K562 (cell line): ENCODE measurements at regions not wholly inside any gene's neighbourhood (a gene's known extent, or its start where the extent isn't known, plus 50 kb on each side); places are given as distances from the start of the nearest gene placed in this dataset.

Source experiments
- ATAC-seq: fragments of 200-7000 bp; cut with Tn5 transposase; 3 replicates; pipeline ENCODE4 v1.9.1; 2020; ENCODE audit warnings: moderate library complexity
- BruUV-seq: library from RNA; stranded (reverse); fragments of 400-500 nt; replicated peaks from 2 replicates; lab custom pipeline; 2021; lab: Mats Ljungman, UMichigan
- CTCF ChIA-PET: fragments of 300-600 bp; formaldehyde crosslinking; extraction: SDS; loops from one replicate; lab custom pipeline; 2021; ENCODE audit warnings: low intra/inter-chr PET ratio; lab: Yijun Ruan, JAX
- POLR2A ChIA-PET: fragments of 300-600, 350-650 bp; sonication (Branson Sonifier 250); formaldehyde crosslinking; extraction: SDS; loops from one replicate; lab custom pipeline; 2021; ENCODE audit warnings: antibody characterized with exemption, inconsistent platforms; lab: Yijun Ruan, JAX
- DNase-seq, 4 experiments: peaks; one replicate each; pipeline versions ENCODE4 v3.0.0 to v3.0.0-alpha.2; 2011 to 2018; ENCODE audit warnings: low spot score in 3 of 4, mixed read lengths in 3 of 4; ENCODE audit errors: extremely low read depth in 1 of 4
- FAIRE-seq: peaks from 2 replicates; lab custom pipeline; 2011; peaks lifted over from hg19 to GRCh38; lab: Jason Lieb, UNC
- H2AFZ ChIP-seq: 2 replicates; pipeline ENCODE4 v1.6.0; 2011; ENCODE audit warnings: low read depth, low read length, control low read depth, inconsistent platforms
- H3K27ac ChIP-seq: fragments of 200-600 bp; 3 replicates; pipeline ENCODE4 v1.8.0; 2011; ENCODE audit warnings: low read depth, mild to moderate bottlenecking, control low read depth, inconsistent platforms, low read length, moderate library complexity, mixed read lengths; ENCODE audit errors: extremely low read depth
- H3K27me3 ChIP-seq, 2 experiments: fragments of 300-600 bp in 1 of 2; 2 replicates in 1 of 2; 3 replicates in 1 of 2; pipeline versions ENCODE4 v1.6.0 to v1.8.0; 2011; ENCODE audit warnings: inconsistent platforms in 2 of 2, low read length in 2 of 2, mild to moderate bottlenecking in 1 of 2, mixed read lengths in 1 of 2, moderate library complexity in 1 of 2; ENCODE audit not compliant: control insufficient read depth in 2 of 2, insufficient read depth in 2 of 2
- H3K36me3 ChIP-seq: fragments of 300-600 bp; 3 replicates; pipeline ENCODE4 v1.8.0; 2011; ENCODE audit warnings: mild to moderate bottlenecking, low read length, inconsistent platforms; ENCODE audit not compliant: control insufficient read depth, insufficient read depth
- H3K4me1 ChIP-seq, 2 experiments: fragments of 200-600 bp in 1 of 2; replicated peaks in 1 of 2; 2 replicates in 1 of 2; 3 replicates in 1 of 2; pipeline versions ENCODE4 v1.5.1 to v1.8.0; 2011; ENCODE audit warnings: inconsistent platforms in 2 of 2, low read length in 2 of 2, mild to moderate bottlenecking in 1 of 2, mixed read lengths in 1 of 2, moderate library complexity in 1 of 2; ENCODE audit not compliant: control insufficient read depth in 2 of 2, insufficient read depth in 2 of 2
- H3K4me2 ChIP-seq: 2 replicates; pipeline ENCODE4 v1.6.1; 2011; ENCODE audit warnings: low read length, control low read depth, inconsistent platforms, mixed read lengths; ENCODE audit not compliant: insufficient read depth
- H3K4me3 ChIP-seq: fragments of 200-600 bp; sonication (generic), shearing (Covaris generic); 2 replicates; pipeline ENCODE4 v1.5.1; 2016; ENCODE audit warnings: control low read depth, inconsistent platforms
- H3K79me2 ChIP-seq: fragments of 200-600 bp; 3 replicates; pipeline ENCODE4 v1.8.0; 2011; ENCODE audit warnings: low read length, inconsistent platforms; ENCODE audit not compliant: control insufficient read depth, insufficient read depth
- H3K9ac ChIP-seq, 2 experiments: 2 replicates each; pipeline versions ENCODE4 v1.6.0 to v1.6.1; 2011; ENCODE audit warnings: low read depth in 2 of 2, low read length in 2 of 2, control low read depth in 1 of 2, inconsistent platforms in 1 of 2, mild to moderate bottlenecking in 1 of 2, mixed read lengths in 1 of 2; ENCODE audit not compliant: insufficient read depth in 1 of 2
- H3K9me1 ChIP-seq: one replicate; pipeline ENCODE4 v1.6.0; 2011; ENCODE audit warnings: inconsistent platforms, mild to moderate bottlenecking, low read length, moderate library complexity; ENCODE audit not compliant: control insufficient read depth, insufficient read depth
- H3K9me3 ChIP-seq: replicated peaks from 2 replicates; pipeline ENCODE4 v1.5.1; 2011; ENCODE audit warnings: low read depth, low read length, inconsistent platforms; ENCODE audit not compliant: control insufficient read depth, insufficient read depth
- H4K20me1 ChIP-seq: replicated peaks from 2 replicates; pipeline ENCODE4 v1.6.1; 2011; ENCODE audit warnings: low read length, inconsistent platforms, mixed read lengths; ENCODE audit not compliant: control insufficient read depth, insufficient read depth
- ESRRB ChIP-seq: fragments of 250-450 bp; sonication (Bioruptor Pico); IDR thresholded peaks from 2 replicates; pipeline ENCODE4 v1.5.0; 2020; ENCODE audit warnings: mild to moderate bottlenecking, moderate library complexity, borderline replicate concordance
- FOXK1 ChIP-seq: sonication (generic); formaldehyde crosslinking; IDR thresholded peaks from 2 replicates; pipeline ENCODE4 v1.8.0; 2022; ENCODE audit warnings: missing genetic modification reagents, mild to moderate bottlenecking, borderline replicate concordance
- TAF7 ChIP-seq: fragments of 450-650 bp; IDR thresholded peaks from 2 replicates; pipeline ENCODE4 v1.6.1; 2016; ENCODE audit warnings: missing genetic modification characterization, missing compliant biosample characterization
- YY1 ChIP-seq, 3 experiments: IDR thresholded peaks; 2 replicates each; pipeline ENCODE4 v1.6.1; 2011; ENCODE audit warnings: low read length in 2 of 3, mild to moderate bottlenecking in 2 of 3, moderate library complexity in 2 of 3, borderline replicate concordance in 1 of 3, control low read depth in 1 of 3, low read depth in 1 of 3; ENCODE audit not compliant: insufficient read depth in 3 of 3, insufficient replicate concordance in 2 of 3, control insufficient read depth in 1 of 3, insufficient read length in 1 of 3; ENCODE audit errors: extremely low read depth in 1 of 3
- ZNF354B ChIP-seq: fragments of 250-450 bp; sonication (Bioruptor Pico); IDR thresholded peaks from 2 replicates; pipeline ENCODE4 v1.4.0; 2020
- WGBS: fragments of 100-300 bp; shearing (Covaris generic); methylation state at CpG from one replicate; pipeline ENCODE4 v1.1.6; 2016; ENCODE audit warnings: low coverage, mixed read lengths; ENCODE audit not compliant: insufficient coverage; ENCODE audit errors: missing lambda C conversion rate; 5-methylcytosine and 5-hydroxymethylcytosine counted together
- in situ Hi-C: fragments of 300-500 bp; cut with MboI; formaldehyde crosslinking; loops from 4 replicates; pipeline ENCODE4 v1.15.0; 2018; ENCODE audit warnings: inconsistent platforms, mixed read lengths
- intact Hi-C: fragments of 100-400 bp; cut with micrococcal nuclease; formaldehyde crosslinking; loops from 2 replicates; pipeline ENCODE4 v1.14.2; 2022
- TF ChIP-seq, protein P1 (sequence below): fragments of 450-650 bp; IDR thresholded peaks from 2 replicates; pipeline ENCODE4 v1.6.1; 2016; ENCODE audit warnings: low read depth, mild to moderate bottlenecking, moderate library complexity
- TF ChIP-seq, protein P2 (sequence below): fragments of 450-650 bp; formaldehyde crosslinking; IDR thresholded peaks from 2 replicates; pipeline ENCODE4 v1.4.0; 2020; ENCODE audit warnings: mild to moderate bottlenecking, moderate library complexity

DNA sequence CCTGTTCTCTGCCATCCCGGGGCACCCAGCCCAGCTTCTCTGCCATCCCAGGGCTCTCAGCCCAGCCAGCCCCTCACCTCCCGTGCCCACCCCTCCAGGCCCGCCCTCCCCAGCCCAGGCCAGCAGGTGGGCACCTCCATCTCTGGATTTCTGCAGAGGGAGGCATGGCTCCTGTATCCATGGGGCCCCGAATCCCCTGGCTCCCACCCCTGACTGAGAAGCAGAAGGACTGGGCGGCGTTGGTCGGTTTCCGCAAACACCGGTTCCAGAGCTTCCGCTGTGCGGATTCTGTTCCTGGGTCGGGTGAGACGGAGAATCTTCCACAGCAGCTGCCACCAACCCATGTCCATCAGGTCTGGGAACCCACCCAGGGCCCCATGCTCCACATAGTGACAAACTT, 240.3 kb downstream of the BRD1 start:
- Histone ChIP-seq H3K9me1 (no peaks in the 10 kb centered on the region), H2AFZ (no peak overlapping the region), H3K27me3 (no peaks in the 10 kb centered on the region), H3K27ac (no peak overlapping the region), H3K36me3 (peaks cover 35% of the 10 kb centered on the region; the same call in 2 of the 3 replicates), H4K20me1 (peaks cover 17% of the 10 kb centered on the region; the same call in 1 of the 2 replicates), H3K79me2 (peaks cover 30% of the 10 kb centered on the region), H3K4me1 (no peaks in the 10 kb centered on the region; a peak in 2 of 5 replicates), H3K4me3 (no peak overlapping the region), H3K9me3 (no peaks in the 10 kb centered on the region), H3K9ac (no peak overlapping the region), H3K4me2 (no peak overlapping the region)
- ATAC-seq (no peak), DNase-seq (no peak), FAIRE-seq (no peak)
- BruUV-seq = no TSS peak
- CTCF ChIA-PET = no interaction called here
- POLR2A ChIA-PET = no interaction called here
- TF ChIP-seq TAF7 (tag) = no peak
- TF ChIP-seq, protein P1, sequence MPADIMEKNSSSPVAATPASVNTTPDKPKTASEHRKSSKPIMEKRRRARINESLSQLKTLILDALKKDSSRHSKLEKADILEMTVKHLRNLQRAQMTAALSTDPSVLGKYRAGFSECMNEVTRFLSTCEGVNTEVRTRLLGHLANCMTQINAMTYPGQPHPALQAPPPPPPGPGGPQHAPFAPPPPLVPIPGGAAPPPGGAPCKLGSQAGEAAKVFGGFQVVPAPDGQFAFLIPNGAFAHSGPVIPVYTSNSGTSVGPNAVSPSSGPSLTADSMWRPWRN = no peak
- no peak for TF ChIP-seq FOXK1
- no peak for TF ChIP-seq ZNF354B (CRISPR knock-in tag)
- no peak for TF ChIP-seq ESRRB (CRISPR knock-in tag)
- TF ChIP-seq, protein P2, sequence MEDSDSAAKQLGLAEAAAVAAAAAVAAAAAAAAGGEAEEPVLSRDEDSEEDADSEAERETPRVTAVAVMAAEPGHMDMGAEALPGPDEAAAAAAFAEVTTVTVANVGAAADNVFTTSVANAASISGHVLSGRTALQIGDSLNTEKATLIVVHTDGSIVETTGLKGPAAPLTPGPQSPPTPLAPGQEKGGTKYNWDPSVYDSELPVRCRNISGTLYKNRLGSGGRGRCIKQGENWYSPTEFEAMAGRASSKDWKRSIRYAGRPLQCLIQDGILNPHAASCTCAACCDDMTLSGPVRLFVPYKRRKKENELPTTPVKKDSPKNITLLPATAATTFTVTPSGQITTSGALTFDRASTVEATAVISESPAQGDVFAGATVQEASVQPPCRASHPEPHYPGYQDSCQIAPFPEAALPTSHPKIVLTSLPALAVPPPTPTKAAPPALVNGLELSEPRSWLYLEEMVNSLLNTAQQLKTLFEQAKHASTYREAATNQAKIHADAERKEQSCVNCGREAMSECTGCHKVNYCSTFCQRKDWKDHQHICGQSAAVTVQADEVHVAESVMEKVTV (CRISPR knock-in tag) = no peak
- no peak for TF ChIP-seq YY1 (IDR thresholded peaks at IDR 0.05; ENCODE audit: borderline replicate concordance in 1 of 3, control insufficient read depth in 1 of 3, extremely low read depth in 1 of 3, insufficient read depth in 3 of 3, insufficient read length in 1 of 3, insufficient replicate concordance in 2 of 3, low read depth in 1 of 3, low read length in 2 of 3)
- in situ Hi-C loops = no loop called here
- intact Hi-C loops = no loop called here
- WGBS = 94% methylated on average over 10 of the region's 13 CpGs
